Neural cell (in vitro differentiated cells): ENCODE measurements at regions not wholly inside any gene's neighbourhood (a gene's known extent, or its start where the extent isn't known, plus 50 kb on each side); places are given as distances from the start of the nearest gene placed in this dataset.

Source experiments
- CTCF ChIP-seq: fragments of 450-650 bp; IDR thresholded peaks from 2 replicates; pipeline ENCODE4 v1.5.1; 2014; ENCODE audit warnings: antibody characterized with exemption, mild to moderate bottlenecking, moderate library complexity; ENCODE audit not compliant: poor library complexity, severe bottlenecking
- EP300 ChIP-seq: fragments of 450-650 bp; conservative IDR thresholded peaks from 2 replicates; pipeline ENCODE4 v1.6.1; 2014; ENCODE audit warnings: antibody characterized with exemption, mild to moderate bottlenecking, moderate library complexity; ENCODE audit not compliant: poor library complexity, severe bottlenecking
- EZH2 ChIP-seq: fragments of 200-600, 300-800 bp; shearing (Covaris generic), sonication (generic); IDR thresholded peaks from 2 replicates; pipeline ENCODE4 v1.6.1; 2014; ENCODE audit warnings: antibody characterized with exemption, low read length, borderline replicate concordance, mild to moderate bottlenecking; ENCODE audit not compliant: insufficient read depth, poor library complexity, severe bottlenecking
- MXI1 ChIP-seq: fragments of 450-650 bp; conservative IDR thresholded peaks from 2 replicates; pipeline ENCODE4 v1.6.1; 2014; ENCODE audit warnings: antibody characterized with exemption, mild to moderate bottlenecking; ENCODE audit not compliant: poor library complexity, severe bottlenecking
- POLR2AphosphoS5 ChIP-seq: IDR thresholded peaks from 2 replicates; pipeline ENCODE4 v1.6.1; 2012
- RAD21 ChIP-seq: fragments of 450-650 bp; conservative IDR thresholded peaks from 2 replicates; pipeline ENCODE4 v1.6.1; 2014; ENCODE audit warnings: antibody characterized with exemption, mild to moderate bottlenecking, moderate library complexity
- REST ChIP-seq: IDR thresholded peaks from 2 replicates; pipeline ENCODE4 v1.6.1; 2012; ENCODE audit warnings: borderline replicate concordance
- SMC3 ChIP-seq: fragments of 450-650 bp; conservative IDR thresholded peaks from 2 replicates; pipeline ENCODE4 v1.6.1; 2014; ENCODE audit warnings: antibody characterized with exemption, mild to moderate bottlenecking, moderate library complexity; ENCODE audit not compliant: poor library complexity
- TAF1 ChIP-seq: IDR thresholded peaks from 2 replicates; pipeline ENCODE4 v1.6.1; 2012; ENCODE audit warnings: low read depth

GRCh38 chr6:115675443-115675842, 385.2 kb downstream of the FRK start:
- no peak for TF ChIP-seq CTCF
- no peak for TF ChIP-seq POLR2AphosphoS5
- TF ChIP-seq TAF1: no peak
- no peak for TF ChIP-seq EZH2
- no peak for TF ChIP-seq RAD21
- no peak for TF ChIP-seq REST
- TF ChIP-seq EP300: no peak
- TF ChIP-seq MXI1: no peak
- no peak for TF ChIP-seq SMC3
